Fibroblast of peridontal ligament (primary cell): ENCODE measurements at regions not wholly inside any gene's neighbourhood (a gene's known extent, or its start where the extent isn't known, plus 50 kb on each side); places are given as distances from the start of the nearest gene placed in this dataset.
"Not testable (repeated sequence)": the region's sequence is repeated elsewhere in the genome, so short reads cannot be mapped to it uniquely, and the experiment has no call there.

Source experiments
- DNase-seq: peaks from one replicate; pipeline ENCODE4 v3.0.0-alpha.2; 2010; ENCODE audit errors: extremely low read depth

GRCh38 chr10:28991333-28992270, 297.3 kb upstream of the LYZL1 start:
- peak; percentile 70 for DNase-seq

GRCh38 chr10:28993056-28993455, 295.8 kb upstream of the LYZL1 start:
- no peak for DNase-seq

GRCh38 chr10:28993861-28994260, 295.0 kb upstream of the LYZL1 start:
- peak; percentile 37 for DNase-seq

GRCh38 chr10:28994802-28995201, 294.1 kb upstream of the LYZL1 start:
- DNase-seq: not testable (repeated sequence)

- no peak for DNase-seq
These were observed 293.4 kb upstream of the LYZL1 start for GRCh38 chr10:28995497-28995896.

GRCh38 chr10:28996345-28996744, 292.5 kb upstream of the LYZL1 start:
- no peak for DNase-seq

- DNase-seq: no peak
These were observed 291.8 kb upstream of the LYZL1 start for GRCh38 chr10:28996947-28997551.

- no peak for DNase-seq
These were observed 291.1 kb upstream of the LYZL1 start for GRCh38 chr10:28997734-28998133.

GRCh38 chr10:29001801-29002200, 287.1 kb upstream of the LYZL1 start:
- DNase-seq: no peak

- DNase-seq: not testable (repeated sequence)
These were observed 285.9 kb upstream of the LYZL1 start for GRCh38 chr10:29003014-29003413.

- no peak for DNase-seq
These were observed 282.9 kb upstream of the LYZL1 start for GRCh38 chr10:29005988-29006387.

GRCh38 chr10:29007370-29007747, 281.5 kb upstream of the LYZL1 start:
- DNase-seq: no peak

- peak; percentile 67 for DNase-seq
These were observed 280.9 kb upstream of the LYZL1 start for GRCh38 chr10:29007748-29008610.

- DNase-seq: no peak
These were observed 279.4 kb upstream of the LYZL1 start for GRCh38 chr10:29009464-29009863.

GRCh38 chr10:29011516-29011915, 277.4 kb upstream of the LYZL1 start:
- DNase-seq: peak; percentile 34

GRCh38 chr10:29012926-29013554, 275.8 kb upstream of the LYZL1 start:
- DNase-seq: peak; percentile 94

GRCh38 chr10:29021591-29021990, 267.3 kb upstream of the LYZL1 start:
- DNase-seq: no peak

- no peak for DNase-seq
These were observed 266.4 kb upstream of the LYZL1 start for GRCh38 chr10:29022513-29022912.

- no peak for DNase-seq
These were observed 265.2 kb upstream of the LYZL1 start for GRCh38 chr10:29023678-29024077.

GRCh38 chr10:29026065-29026797, 262.6 kb upstream of the LYZL1 start:
- no peak for DNase-seq
